ENCODE measurements at regions not wholly inside any gene's neighbourhood (a gene's known extent, or its start where the extent isn't known, plus 50 kb on each side); places are given as distances from the start of the nearest gene placed in this dataset.
"Not testable (repeated sequence)": the region's sequence is repeated elsewhere in the genome, so short reads cannot be mapped to it uniquely, and the experiment has no call there.

- no peak for DNase-seq
Measured at GRCh38 chr7:65749518-65749917, 123.4 kb upstream of the VKORC1L1 start.

DNA sequence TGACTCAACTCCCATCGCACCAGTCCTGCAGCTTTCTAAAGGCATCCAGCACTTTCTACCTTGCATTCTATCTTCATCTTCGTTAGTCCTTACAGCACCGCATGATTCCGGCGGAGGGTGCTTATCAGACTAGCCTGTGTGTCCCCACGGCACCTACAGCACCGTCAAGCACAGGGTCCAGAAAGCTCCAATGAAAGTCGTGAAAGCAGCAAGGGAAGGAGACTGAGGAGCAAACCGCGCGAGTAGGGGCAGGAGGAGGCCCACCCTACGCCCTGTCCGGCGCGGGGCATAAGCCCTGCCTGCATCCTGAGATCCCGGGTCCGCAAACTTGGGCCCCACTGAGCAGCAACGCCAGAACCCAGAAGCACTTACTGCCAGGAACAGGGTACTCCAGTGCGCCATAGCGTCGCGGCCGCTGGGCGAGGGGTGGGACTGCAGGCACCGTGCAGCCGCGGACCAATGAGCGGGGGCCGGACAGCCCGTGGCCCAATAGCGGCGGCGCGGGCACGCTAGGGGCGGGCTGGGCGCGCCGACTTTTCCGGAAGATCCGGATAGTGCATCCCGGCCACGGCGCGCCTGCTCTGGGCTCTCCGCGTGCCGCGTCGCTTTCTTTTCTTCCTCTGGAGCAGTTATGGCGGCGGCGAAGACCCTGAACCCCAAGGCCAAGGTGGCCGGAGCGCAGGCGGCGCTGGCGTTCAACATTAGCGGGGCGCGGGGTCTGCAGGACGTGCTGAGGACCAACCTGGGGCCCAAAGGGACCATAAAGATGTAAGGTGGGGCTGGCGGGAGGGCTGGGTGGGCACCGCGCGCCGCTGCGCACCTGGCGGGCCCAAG is 122.1 kb upstream of the VKORC1L1 start:
- DNase-seq: peak; percentile 86

GRCh38 chr7:65754070-65754469 is 118.8 kb upstream of the VKORC1L1 start:
- DNase-seq: not testable (repeated sequence)

DNA sequence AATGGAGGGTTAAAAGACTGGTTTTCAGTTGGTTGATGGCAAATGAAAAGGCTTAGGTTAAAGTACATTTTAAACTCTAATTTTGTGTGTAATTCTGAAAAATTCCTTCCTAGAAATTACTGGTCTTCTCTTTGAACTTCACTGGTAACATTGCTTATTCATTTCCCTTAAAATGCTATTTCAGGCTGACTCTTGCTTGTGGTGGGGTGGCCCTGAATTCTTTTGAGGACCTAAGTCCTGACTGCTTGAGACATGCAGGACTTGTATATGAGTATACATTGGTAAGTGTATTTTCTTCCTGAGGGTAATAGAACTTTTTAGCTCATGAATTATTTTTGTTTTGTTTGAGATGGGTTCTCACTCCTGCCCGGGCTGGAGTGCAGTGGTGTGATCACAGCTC is 113.9 kb upstream of the VKORC1L1 start:
- DNase-seq: not testable (repeated sequence)

- not testable (repeated sequence) for DNase-seq
Measured at GRCh38 chr7:65762712-65763111, 110.2 kb upstream of the VKORC1L1 start.

DNA sequence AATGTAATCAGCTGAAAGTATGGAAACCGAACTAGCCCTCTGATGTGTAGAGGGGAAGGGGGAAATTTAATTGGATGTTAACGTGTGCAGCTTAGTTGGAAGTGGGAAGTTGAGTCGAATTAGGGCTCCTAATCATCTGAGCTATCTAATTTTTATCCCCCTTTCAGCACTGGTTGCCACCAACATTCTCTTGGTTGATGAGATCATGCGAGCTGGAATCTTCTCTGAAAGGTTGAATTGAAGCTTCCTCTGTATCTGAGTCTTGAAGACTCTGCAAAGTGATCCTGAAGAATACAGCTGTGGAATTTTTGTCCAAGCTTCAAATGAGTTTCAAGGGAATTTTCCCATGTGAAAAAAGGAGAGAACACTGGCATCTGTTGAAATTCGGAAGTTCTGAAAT is 109.8 kb upstream of the VKORC1L1 start:
- DNase-seq: not testable (repeated sequence)

DNA sequence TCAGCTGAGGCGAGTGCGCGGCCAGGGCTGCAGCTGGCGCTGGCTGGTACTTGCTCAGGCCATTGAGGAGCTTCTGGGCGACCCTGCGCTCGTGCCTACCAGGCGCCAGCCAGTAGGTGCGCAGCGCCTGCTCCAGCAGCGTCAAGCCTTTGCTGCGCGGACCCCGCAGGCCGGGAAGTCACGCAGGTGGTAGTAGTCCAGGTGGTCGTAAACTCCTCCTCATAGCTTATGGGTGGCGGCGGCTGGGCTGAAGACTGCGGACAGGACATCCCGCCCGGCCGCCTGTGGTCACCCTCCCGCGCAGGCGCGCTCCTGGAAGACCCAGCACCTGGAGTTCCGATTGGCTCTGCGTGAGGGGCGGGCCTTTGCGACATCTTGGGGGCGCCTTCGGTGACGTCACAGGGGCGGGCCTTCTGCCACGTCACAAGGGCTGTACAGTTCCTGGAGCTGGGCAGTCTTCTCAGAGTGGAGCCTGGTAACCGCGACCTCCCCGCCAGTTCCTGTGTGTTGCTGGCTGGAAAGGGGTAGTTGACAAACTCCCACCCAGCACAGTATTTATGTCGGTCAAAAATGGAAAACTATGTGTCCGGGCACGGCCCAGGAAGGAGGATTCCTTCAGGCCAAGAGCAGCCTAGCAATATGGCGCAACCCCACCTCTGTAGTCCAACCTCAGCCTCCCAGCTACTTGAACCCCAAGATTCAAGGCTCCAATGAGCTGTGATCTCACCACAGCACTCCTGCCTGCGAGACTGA is 102.2 kb upstream of the VKORC1L1 start:
- DNase-seq: peak; percentile 73

DNA sequence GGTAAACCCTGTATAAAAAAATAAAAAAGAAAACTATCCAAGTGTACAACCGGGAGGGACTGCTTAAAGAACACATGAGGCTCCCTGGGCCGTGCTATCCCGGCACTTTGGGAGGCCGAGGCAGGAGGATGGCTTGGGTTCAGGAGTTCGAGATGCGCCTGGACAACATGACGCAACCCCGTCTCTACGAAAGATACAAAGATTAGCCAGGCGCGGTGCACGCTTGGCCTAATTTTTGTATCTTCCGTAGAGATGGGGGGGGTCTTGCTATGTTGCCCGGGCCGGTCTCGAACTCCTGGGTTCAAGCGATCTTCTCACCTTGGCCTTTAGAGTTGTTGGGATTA is 101.7 kb upstream of the VKORC1L1 start:
- DNase-seq: not testable (repeated sequence)

DNA sequence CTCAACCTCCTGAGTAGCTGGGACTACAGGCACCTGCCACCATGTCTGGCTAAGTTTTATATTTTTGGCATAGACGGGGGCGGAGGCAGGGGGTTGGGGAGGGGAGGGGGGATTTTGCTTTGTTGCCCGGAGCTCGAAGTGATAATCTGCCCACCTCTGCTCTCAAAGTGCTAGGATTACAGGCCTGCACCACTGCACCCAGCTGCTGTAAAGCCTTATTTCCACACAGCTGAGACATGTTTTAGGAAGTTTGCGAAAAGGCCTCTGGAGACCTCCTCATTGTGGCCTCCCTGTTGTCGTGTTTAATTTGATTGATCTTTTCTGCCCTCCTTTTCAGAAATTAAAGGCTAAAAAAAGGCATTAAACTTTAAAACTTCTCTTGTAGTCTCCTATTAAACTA is 96.2 kb upstream of the VKORC1L1 start:
- not testable (repeated sequence) for DNase-seq

- not testable (repeated sequence) for DNase-seq
Measured at GRCh38 chr7:65789943-65790342, 82.9 kb upstream of the VKORC1L1 start.

DNA sequence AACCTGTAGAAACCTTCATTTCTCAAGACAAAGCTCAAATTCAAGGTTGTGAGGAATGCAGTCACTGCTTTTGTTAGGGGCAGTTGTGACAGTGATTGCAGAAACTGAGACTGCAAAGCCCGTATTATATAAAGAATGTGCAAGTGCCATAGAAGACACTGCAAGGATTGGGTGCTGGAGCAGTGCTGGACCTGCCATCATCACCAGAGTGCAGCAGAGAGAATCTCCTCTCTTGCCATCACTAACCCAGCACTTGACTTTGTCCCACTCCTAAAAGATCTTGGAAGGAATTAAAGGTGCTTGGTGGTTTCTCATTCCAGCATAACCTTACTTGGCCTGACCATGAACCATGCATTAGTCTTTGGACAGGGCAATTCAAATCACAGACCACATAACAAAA is 81.1 kb upstream of the VKORC1L1 start:
- DNase-seq: not testable (repeated sequence)

DNA sequence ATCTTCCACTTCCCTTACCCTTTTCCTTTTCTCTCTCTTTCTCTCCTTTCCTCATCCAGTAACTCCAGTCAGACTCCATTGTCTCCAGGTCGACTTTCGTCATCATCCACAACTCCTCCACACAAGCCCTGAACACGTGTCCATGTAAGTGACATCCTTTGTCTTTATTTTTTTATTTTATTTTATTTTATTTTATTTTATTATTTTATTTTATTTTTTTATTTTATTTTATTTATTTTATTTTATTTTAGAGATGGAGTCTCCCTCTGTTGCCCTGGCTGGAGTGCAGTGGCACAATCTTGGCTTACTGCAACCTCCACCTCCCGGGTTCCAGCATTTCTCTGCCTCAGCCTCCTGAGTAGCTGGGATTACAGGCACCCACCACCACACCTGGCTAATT is 80.1 kb upstream of the VKORC1L1 start:
- not testable (repeated sequence) for DNase-seq

- not testable (repeated sequence) for DNase-seq
Measured at GRCh38 chr7:65794671-65795391, 78.0 kb upstream of the VKORC1L1 start.

DNA sequence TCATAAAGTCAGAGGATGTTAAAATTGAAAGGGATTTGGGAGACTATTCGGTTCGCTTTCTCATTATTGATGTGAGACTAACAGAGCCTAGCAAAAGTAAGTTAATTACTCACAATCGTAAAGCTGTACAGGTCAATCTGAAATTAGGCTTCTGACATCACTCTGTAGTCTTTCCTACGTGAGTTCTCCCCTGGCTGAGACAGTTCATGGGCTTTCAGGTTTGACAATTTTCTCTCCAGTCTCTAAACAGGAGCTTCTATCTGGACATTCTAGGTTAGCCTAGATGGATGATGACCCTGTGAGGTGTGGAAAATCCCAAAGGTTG is 77.5 kb upstream of the VKORC1L1 start:
- not testable (repeated sequence) for DNase-seq

- DNase-seq: no peak
Measured at GRCh38 chr7:65796205-65796604, 76.7 kb upstream of the VKORC1L1 start.

GRCh38 chr7:65797086-65797485 is 75.8 kb upstream of the VKORC1L1 start:
- not testable (repeated sequence) for DNase-seq

GRCh38 chr7:65797566-65797965 is 75.3 kb upstream of the VKORC1L1 start:
- not testable (repeated sequence) for DNase-seq

DNA sequence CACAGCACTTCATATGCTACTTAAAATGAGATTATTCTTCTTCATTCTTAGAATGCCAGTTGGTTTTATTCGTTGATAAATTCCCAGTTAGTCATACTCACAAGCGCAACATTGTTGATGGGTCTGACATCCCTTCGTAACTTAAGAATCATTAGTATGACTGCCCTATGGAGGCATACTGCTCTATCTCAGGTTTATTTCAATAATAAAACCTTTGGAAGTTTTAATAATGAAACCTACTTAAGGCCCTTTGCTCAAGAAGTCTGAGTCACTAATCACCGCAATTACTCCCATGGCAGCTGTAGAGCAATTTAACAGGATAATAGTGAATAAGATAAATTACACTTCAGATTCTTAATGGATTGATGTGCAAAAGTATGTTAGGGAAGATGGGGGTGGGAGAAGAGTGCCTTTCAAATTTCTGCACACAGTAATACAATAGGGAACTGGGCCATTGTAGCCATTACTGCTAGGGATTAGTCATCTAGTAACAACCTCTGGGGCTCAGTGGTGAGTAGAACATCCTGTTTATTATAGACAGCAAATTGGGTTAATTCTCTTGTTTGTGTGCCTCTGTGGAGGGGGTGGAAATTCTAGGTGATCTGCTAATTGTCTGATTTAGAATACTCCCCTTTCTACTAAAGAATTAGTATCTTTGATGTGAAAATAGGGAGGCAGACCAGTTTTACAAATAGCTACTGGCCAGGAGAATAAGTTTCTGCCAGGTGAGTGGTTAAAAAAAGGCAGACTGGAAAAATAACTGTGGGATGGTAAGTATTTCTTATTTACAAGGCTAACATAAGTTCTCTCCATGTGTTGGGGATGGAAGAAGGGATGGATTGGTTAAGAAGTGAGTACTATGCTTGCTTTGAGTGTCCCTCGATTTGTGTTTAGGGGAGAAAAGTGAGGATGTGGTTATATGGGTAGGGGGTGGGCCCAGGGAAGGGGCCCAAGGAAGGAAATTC is 74.5 kb upstream of the VKORC1L1 start:
- no peak for DNase-seq

- not testable (repeated sequence) for DNase-seq
Measured at GRCh38 chr7:65800191-65800590, 72.7 kb upstream of the VKORC1L1 start.

DNA sequence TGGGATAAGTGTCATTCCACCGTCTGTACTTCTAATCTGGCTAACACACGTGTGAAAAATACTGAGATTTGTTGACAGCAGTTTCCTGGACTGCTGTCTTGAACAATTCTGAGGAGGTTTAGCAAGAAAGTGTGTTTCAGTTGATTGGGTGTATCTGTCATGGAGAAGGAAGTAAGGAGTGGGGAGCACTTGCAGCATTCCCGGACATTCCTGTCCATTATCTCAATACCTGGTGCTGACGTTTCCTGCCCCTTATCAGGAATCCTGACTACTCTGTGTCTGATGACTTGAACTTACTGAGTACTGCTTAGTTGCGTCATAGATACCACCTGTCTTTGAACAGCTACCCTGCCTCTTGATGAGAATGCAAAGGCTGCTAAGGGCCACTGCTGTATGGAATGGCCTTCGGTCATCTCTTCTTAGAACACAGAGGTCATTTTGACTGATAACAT is 72.0 kb upstream of the VKORC1L1 start:
- DNase-seq: no peak

- DNase-seq: no peak
Measured at GRCh38 chr7:65804887-65805286, 68.0 kb upstream of the VKORC1L1 start.

GRCh38 chr7:65807067-65807466 is 65.8 kb upstream of the VKORC1L1 start:
- DNase-seq: not testable (repeated sequence)
